HL-60 (cell line): ENCODE measurements at regions not wholly inside any gene's neighbourhood (a gene's known extent, or its start where the extent isn't known, plus 50 kb on each side); places are given as distances from the start of the nearest gene placed in this dataset.

Source experiments
- CTCF ChIP-seq: IDR thresholded peaks from one replicate; pipeline ENCODE4 v1.5.1; 2011; ENCODE audit warnings: low read length, control low read depth, inconsistent platforms; ENCODE audit not compliant: insufficient read depth
- GABPA ChIP-seq: IDR thresholded peaks from 2 replicates; pipeline ENCODE4 v1.6.1; 2012; ENCODE audit warnings: low read depth
- POLR2AphosphoS5 ChIP-seq: IDR thresholded peaks from 2 replicates; pipeline ENCODE4 v1.6.1; 2012; ENCODE audit warnings: low read depth
- REST ChIP-seq: IDR thresholded peaks from 2 replicates; pipeline ENCODE4 v1.6.1; 2012; ENCODE audit warnings: low read depth; ENCODE audit not compliant: insufficient replicate concordance

GRCh38 chr6:23414051-23414445 is 712.0 kb upstream of the NRSN1 start:
- TF ChIP-seq CTCF (no peak), REST (no peak), POLR2AphosphoS5 (no peak), GABPA (no peak)
